OCI-LY3 (cell line): ENCODE measurements at regions not wholly inside any gene's neighbourhood (a gene's known extent, or its start where the extent isn't known, plus 50 kb on each side); places are given as distances from the start of the nearest gene placed in this dataset.

Experiments used
- EZH2phosphoT487 ChIP-seq: fragments of 200-600 bp; shearing (Covaris generic); IDR thresholded peaks from 2 replicates; pipeline ENCODE4 v1.6.1; 2018; ENCODE audit warnings: antibody characterized with exemption, mixed run types, low read depth
- TF ChIP-seq, protein P1 (sequence below): fragments of 200-600, 300-600 bp; sonication (generic); IDR thresholded peaks from 2 replicates; pipeline ENCODE4 v1.5.1; 2014; ENCODE audit warnings: antibody characterized with exemption, low read length, low read depth

DNA sequence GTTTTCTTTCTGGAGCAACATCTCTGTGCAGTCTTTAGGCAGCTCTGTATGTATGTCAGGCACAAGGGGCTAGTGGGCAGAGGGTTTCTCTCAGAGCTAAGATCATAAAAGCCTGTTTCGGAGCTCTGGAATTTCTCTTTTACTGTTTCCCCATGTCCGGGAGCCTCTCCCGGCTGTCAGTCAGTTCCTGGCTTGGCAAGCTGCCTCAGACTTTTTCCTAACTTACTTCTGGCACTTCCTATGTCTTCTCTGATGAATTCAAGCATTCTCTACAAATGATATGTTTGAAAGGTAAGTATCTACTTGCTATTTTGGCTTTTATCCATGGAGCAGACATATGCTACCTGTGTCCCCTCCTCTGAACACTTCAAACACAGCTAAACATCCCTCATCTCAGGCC, 129.3 kb upstream of the PGRMC2 start:
- TF ChIP-seq, protein P1, sequence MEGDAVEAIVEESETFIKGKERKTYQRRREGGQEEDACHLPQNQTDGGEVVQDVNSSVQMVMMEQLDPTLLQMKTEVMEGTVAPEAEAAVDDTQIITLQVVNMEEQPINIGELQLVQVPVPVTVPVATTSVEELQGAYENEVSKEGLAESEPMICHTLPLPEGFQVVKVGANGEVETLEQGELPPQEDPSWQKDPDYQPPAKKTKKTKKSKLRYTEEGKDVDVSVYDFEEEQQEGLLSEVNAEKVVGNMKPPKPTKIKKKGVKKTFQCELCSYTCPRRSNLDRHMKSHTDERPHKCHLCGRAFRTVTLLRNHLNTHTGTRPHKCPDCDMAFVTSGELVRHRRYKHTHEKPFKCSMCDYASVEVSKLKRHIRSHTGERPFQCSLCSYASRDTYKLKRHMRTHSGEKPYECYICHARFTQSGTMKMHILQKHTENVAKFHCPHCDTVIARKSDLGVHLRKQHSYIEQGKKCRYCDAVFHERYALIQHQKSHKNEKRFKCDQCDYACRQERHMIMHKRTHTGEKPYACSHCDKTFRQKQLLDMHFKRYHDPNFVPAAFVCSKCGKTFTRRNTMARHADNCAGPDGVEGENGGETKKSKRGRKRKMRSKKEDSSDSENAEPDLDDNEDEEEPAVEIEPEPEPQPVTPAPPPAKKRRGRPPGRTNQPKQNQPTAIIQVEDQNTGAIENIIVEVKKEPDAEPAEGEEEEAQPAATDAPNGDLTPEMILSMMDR: no peak
- TF ChIP-seq EZH2phosphoT487: no peak
